BJ (cell line): ENCODE measurements at regions not wholly inside any gene's neighbourhood (a gene's known extent, or its start where the extent isn't known, plus 50 kb on each side); places are given as distances from the start of the nearest gene placed in this dataset.
A peak's percentile ranks its signal among the peaks of the same experiment; 100 is the strongest.

ENCODE experiments used
- CTCF ChIA-PET: fragments of 350-600 bp; formaldehyde crosslinking; extraction: SDS; loops from one replicate; lab custom pipeline; 2021; ENCODE audit warnings: antibody characterized with exemption, inconsistent platforms; lab: Yijun Ruan, JAX
- POLR2A ChIA-PET: fragments of 300-600 bp; sonication (Branson Sonifier 250); formaldehyde crosslinking; extraction: SDS; loops from one replicate; lab custom pipeline; 2021; ENCODE audit warnings: antibody characterized with exemption; lab: Charles Lee
- DNase-seq: peaks from one replicate; pipeline ENCODE4 v3.0.0-alpha.2; 2011; ENCODE audit warnings: low read depth
- H3K27me3 ChIP-seq: 2 replicates; pipeline ENCODE4 v1.6.0; 2011; ENCODE audit warnings: low read length; ENCODE audit not compliant: control insufficient read depth, insufficient read depth
- H3K36me3 ChIP-seq: 2 replicates; pipeline ENCODE4 v1.5.1; 2011; ENCODE audit warnings: low read length; ENCODE audit not compliant: control insufficient read depth, insufficient read depth
- H3K4me3 ChIP-seq: 2 replicates; pipeline ENCODE4 v1.5.1; 2011; ENCODE audit warnings: low read depth, mild to moderate bottlenecking, control low read depth, low read length
- TF ChIP-seq, protein P1 (sequence below): IDR thresholded peaks from 2 replicates; pipeline ENCODE4 v1.5.1; 2011; ENCODE audit warnings: low read depth, mild to moderate bottlenecking, control low read depth, inconsistent platforms, low read length, moderate library complexity; ENCODE audit not compliant: insufficient read depth

DNA sequence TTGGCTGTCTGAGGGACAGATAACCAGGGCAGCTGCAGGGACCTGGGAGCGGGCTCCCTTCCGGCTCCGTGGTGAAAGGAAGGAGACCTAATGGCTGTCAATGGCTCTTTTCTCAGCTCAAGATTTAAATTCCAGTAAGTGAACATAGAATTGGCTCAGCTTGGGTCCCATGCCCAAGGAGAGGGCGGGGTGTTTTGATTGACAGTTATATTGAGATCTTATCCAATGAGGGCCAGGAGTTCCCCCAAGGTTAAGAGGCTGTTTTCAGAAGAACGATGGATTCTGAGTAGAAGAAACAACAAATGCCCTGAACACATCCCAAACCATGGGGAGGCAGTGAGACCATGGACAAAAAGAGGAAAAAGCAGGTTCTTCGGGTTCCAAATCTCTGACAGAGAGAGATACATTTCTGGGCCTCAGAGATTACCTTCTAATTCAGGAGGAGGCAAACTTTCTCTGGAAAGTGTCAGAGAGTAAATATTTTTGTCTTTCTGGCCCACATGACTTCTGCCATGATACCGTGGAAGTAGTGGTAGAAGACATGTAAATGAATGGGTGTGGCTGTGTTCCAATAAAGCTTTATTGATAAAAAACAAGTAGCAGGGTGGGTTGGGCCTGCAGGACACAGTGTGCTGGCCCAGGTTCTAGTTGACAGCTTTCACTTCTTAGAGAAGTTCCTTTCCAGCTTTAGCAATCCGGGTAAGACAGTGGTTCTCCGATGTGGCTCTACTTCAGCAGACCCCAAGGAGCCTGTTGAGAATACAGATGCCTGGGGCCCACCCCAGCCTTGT lies 219.6 kb downstream of the RPS24 start:
- POLR2A ChIA-PET, result no interaction called here
- no peaks in the 10 kb centered on the region for H3K27me3 ChIP-seq

GRCh38 chr10:78254013-78254412 lies 220.3 kb downstream of the RPS24 start:
- TF ChIP-seq, protein P1, sequence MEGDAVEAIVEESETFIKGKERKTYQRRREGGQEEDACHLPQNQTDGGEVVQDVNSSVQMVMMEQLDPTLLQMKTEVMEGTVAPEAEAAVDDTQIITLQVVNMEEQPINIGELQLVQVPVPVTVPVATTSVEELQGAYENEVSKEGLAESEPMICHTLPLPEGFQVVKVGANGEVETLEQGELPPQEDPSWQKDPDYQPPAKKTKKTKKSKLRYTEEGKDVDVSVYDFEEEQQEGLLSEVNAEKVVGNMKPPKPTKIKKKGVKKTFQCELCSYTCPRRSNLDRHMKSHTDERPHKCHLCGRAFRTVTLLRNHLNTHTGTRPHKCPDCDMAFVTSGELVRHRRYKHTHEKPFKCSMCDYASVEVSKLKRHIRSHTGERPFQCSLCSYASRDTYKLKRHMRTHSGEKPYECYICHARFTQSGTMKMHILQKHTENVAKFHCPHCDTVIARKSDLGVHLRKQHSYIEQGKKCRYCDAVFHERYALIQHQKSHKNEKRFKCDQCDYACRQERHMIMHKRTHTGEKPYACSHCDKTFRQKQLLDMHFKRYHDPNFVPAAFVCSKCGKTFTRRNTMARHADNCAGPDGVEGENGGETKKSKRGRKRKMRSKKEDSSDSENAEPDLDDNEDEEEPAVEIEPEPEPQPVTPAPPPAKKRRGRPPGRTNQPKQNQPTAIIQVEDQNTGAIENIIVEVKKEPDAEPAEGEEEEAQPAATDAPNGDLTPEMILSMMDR, result no peak
- POLR2A ChIA-PET, result no interaction called here
- no peak overlapping the region for H3K4me3 ChIP-seq
- DNase-seq, result no peak
- CTCF ChIA-PET, result no interaction called here
- no peaks in the 10 kb centered on the region for H3K36me3 ChIP-seq
- no peaks in the 10 kb centered on the region for H3K27me3 ChIP-seq

More for the DNA sequence above, 219.6 kb downstream of the RPS24 start:
- Histone ChIP-seq H3K4me3 (no peak overlapping the region), H3K36me3 (no peaks in the 10 kb centered on the region)
- no peak for DNase-seq
- CTCF ChIA-PET, result no interaction called here
- TF ChIP-seq, protein P1, result no peak

DNA sequence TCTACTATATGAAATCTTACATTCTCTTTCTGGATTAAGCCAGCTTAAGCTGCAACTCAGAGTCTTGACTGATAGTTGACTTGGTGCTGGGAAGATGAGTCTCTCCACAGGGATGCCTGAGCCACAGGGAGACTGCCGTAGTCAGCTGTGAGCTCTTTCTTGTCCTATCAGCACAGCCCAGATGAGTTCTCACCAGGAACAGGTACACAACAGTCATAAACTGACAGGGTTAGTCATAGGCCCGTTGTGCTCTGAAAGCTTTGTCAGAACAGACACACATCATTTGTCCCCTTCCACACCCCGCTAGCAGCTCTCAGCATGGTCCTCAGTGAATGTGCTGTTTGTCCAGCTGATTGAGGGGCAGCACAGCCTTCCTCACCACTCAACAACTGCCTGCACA lies 221.6 kb downstream of the RPS24 start:
- TF ChIP-seq, protein P1, result no peak
- ChIA-PET POLR2A (no interaction called here), CTCF (interaction anchor here (0.9 to 1.1 kb wide), 2 partner anchors 8 to 49 kb away, joined by 3 to 4 read pairs; no protein-coding TSS in a partner anchor)

GRCh38 chr10:78255796-78256638 lies 222.4 kb downstream of the RPS24 start:
- no peaks in the 10 kb centered on the region for H3K27me3 ChIP-seq
- no peaks in the 10 kb centered on the region for H3K36me3 ChIP-seq
- POLR2A ChIA-PET, result interaction anchor here (0.6 kb wide), 2 partner anchors 11 to 1206 kb away, joined by 3 to 6 read pairs; no protein-coding TSS in a partner anchor
- H3K4me3 ChIP-seq, result no peak overlapping the region
- peak; percentile 94 for DNase-seq
- TF ChIP-seq, protein P1, result no peak
- CTCF ChIA-PET, result interaction anchor here (0.9 to 1.1 kb wide), 2 partner anchors 8 to 48 kb away, joined by 3 to 4 read pairs; no protein-coding TSS in a partner anchor

More for the DNA sequence above, 221.6 kb downstream of the RPS24 start:
- H3K36me3 ChIP-seq, result no peaks in the 10 kb centered on the region
- H3K27me3 ChIP-seq, result no peaks in the 10 kb centered on the region
- no peak overlapping the region for H3K4me3 ChIP-seq
- no peak for DNase-seq
